ENCODE measurements at regions not wholly inside any gene's neighbourhood (a gene's known extent, or its start where the extent isn't known, plus 50 kb on each side); places are given as distances from the start of the nearest gene placed in this dataset.
"Not testable (repeated sequence)": the region's sequence is repeated elsewhere in the genome, so short reads cannot be mapped to it uniquely, and the experiment has no call there.

GRCh38 chr1:219560856-219561255, 52.0 kb downstream of the ZC3H11B start:
- no peak for DNase-seq

GRCh38 chr1:219559899-219560298, 53.0 kb downstream of the ZC3H11B start:
- no peak for DNase-seq

- no peak for DNase-seq
Observed at GRCh38 chr1:219555806-219556205, 57.1 kb downstream of the ZC3H11B start.

- DNase-seq, result no peak
Observed at GRCh38 chr1:219555031-219555692, 57.7 kb downstream of the ZC3H11B start.

- DNase-seq, result no peak
Observed at GRCh38 chr1:219553934-219554502, 58.9 kb downstream of the ZC3H11B start.

DNA sequence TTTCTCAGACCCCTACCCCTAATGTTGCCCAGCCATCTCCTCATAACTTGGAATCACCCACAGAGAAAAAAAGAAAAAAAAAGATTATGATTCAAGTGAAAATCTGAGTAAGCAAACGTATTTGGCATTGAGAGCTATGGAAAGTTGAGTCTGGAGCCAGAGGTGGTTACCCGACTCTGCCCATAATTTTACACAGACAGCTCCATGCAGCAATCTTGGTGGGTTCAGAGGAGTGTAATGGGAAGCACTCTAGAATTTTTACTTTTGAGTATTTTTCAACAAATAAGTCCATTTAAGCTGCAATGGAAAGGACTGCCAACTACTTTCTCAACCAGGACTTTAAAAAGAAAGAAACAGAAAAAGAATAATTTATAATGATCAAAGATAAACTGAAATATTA, 62.7 kb downstream of the ZC3H11B start:
- no peak for DNase-seq

- DNase-seq, result no peak
Observed at GRCh38 chr1:219549215-219549614, 63.7 kb downstream of the ZC3H11B start.

DNA sequence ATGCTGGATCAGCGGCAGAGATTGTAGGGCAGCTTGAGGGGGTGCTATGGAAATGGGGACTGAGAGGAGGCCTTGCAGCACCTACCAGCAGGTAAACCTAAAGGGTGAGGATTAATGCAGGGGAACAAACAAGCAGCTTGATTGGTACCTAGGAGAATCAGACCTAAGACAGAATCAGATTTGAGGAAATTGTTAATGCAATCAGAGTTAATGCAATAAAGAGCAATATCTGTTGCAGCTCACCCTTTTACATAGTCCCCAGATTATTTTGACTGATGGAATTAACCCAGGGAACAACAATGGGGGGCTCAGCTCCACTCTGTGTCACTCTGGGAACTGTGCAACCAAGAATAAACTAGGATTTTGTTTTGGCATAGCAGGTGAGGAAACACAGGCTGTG, 64.5 kb downstream of the ZC3H11B start:
- no peak for DNase-seq

GRCh38 chr1:219545756-219546155, 67.1 kb downstream of the ZC3H11B start:
- not testable (repeated sequence) for DNase-seq

DNA sequence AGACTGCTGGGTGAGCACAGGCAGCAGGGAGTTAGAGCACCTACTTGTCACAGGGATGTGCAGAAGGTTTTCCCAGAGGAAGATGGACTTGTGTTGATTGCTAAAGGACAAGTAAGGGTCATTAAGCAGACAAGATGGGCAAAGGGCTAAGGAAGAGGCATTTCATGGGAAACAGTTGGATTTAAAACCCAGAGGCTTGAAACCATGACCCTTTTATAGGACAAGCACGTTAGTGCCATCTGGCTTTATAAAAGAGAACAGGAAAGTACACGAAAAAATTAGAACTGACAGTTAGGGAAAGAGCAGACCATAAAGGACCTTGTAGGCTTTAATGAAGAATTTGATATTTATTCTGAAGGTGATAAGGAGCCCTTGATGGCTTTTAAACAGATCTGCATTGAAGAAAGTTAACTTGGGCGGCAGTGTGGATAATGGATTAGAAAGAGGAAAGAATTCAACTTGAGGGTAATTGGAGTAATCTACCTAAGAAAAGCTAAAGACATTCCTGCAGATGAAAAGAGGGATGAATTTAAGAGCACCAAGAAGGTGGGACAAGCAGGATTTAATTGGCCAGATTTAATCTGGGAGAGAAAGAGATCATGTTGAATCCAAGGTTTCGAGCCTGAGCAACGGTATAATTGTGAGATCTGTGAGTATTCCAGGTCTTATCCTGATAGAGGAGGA, 68.6 kb downstream of the ZC3H11B start:
- DNase-seq, result no peak

- DNase-seq, result no peak
Observed at GRCh38 chr1:219542828-219543518, 69.9 kb downstream of the ZC3H11B start.

DNA sequence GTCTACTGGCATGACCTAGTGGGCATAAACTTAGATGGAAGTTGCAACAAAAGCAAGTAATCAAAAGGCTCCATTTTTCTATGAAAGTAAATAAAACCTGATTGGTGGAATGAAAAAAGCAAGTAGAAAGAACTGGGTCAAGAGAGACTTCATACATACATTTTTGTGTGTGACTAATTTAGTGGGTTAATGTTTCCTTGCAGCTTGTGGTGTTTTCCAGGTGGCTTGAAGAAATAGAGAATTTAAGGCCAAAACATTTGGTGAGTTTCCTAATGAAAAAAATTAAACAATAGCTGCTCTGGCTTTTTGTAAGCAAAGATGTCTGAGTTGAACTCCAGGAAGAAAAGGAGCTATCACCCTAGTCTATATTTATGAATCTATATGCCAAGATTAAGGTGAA, 71.0 kb downstream of the ZC3H11B start:
- DNase-seq, result no peak

GRCh38 chr1:219539645-219540254, 73.2 kb downstream of the ZC3H11B start:
- no peak for DNase-seq

DNA sequence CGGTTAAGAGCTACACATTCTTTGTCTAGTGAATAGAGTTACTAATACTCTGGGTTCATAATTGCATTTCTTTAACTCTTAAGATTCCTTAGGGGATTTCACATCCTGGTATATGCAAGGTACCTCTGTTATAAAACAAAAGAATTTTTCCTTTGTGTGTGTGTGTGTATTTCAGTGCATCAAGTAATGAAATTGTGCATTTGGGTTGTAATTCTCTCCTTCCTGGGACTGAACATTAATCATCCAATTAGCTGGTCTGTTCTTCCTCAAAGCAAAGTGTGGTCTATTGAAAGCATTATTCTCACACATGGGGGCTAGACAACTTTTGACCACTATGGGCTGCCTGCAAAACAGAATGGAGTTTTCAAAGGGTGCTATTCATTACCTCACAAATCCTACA, 74.0 kb downstream of the ZC3H11B start:
- no peak for DNase-seq

GRCh38 chr1:219537223-219537631, 75.7 kb downstream of the ZC3H11B start:
- DNase-seq, result peak; percentile 6

- DNase-seq, result peak; percentile 9
Observed at GRCh38 chr1:219536038-219536437, 76.9 kb downstream of the ZC3H11B start.

- no peak for DNase-seq
Observed at GRCh38 chr1:219534991-219535390, 77.9 kb downstream of the ZC3H11B start.

- DNase-seq, result no peak
Observed at GRCh38 chr1:219533280-219533679, 79.6 kb downstream of the ZC3H11B start.

GRCh38 chr1:219529116-219529515, 83.8 kb downstream of the ZC3H11B start:
- no peak for DNase-seq

DNA sequence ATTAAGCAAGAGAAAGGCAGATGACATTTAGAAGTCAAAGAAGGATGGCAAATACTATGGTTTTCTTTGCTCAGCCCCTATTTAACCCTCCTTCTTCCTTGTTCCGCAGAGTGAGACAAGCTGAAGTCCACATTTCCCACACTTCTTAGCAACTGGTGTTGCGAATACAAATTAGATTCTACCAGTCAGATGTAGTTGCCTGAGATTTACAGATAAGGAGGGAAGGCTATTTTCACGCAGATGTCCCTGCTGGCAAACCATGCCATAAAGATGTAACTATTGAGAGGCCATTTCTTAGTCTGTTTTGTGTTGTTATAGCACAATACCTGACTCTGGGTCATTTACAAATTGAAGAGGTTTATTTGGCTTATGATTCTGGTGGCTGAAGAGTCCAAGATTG, 84.3 kb downstream of the ZC3H11B start:
- DNase-seq, result no peak

- no peak for DNase-seq
Observed at GRCh38 chr1:219527994-219528393, 84.9 kb downstream of the ZC3H11B start.

- no peak for DNase-seq
Observed at GRCh38 chr1:219526074-219526473, 86.8 kb downstream of the ZC3H11B start.

DNA sequence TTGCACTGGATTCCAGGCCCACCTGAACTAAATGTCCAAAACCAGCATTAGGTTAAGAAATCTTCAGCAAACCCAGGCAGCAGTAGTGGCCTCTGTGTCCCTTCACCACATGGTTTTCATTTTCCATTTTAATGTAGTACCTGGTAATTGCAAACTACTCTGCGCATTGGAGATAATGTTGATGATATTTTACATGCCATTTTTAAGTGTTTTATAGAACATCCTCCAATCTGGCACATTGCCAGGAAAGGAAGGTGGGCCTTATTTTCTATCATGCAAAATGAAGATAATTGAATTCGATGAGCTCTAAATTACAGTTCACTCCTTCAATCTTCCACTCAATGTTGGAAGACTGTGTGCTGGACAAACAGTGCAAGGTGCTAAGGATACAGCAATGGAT, 89.5 kb downstream of the ZC3H11B start:
- DNase-seq, result no peak
